ENCODE measurements at regions not wholly inside any gene's neighbourhood (a gene's known extent, or its start where the extent isn't known, plus 50 kb on each side); places are given as distances from the start of the nearest gene placed in this dataset.

DNA sequence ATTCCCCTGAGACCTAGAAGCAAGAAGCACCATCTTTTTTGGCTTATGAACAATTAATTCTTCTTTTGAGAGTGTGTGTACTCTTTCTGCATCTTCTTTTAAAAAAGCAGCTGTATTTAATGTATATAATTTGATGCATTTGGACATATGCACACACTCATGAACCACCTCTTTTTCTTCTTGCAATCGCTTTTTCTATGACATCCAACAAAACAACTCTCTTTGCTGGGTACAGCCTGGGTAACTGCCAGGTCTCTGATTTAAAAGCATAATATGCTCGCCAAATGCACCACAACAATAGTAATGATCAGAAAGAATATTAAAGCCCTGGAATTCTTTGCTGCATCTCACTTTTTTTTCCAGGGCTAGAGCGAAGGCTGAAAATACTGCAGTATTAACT is 97.3 kb downstream of the HAPSTR1 start:
- DNase-seq, result no peak

DNA sequence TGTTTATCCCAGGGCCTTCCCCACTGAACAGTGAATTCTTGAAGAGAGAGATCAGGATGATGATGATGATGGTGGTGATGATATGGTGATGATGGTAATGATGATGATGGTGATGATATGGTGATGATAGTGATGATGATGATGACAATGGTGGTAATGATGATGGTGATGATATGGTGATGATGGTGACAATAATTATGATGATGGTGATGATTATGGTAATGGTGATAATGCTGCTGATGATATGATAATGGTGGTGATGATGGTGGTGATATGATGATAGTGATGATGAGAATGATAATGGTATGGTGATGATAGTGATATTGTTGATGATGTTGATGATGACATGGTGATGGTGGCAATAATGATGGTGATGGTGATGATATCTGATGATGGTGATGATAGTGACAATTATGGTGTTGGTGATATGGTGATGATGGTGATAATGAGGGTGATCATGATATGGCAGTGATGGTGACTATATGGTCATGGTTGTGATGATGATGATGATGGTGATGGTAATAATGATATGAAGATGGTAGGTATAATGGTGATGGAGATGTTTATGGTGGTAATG is 99.9 kb downstream of the HAPSTR1 start:
- DNase-seq, result no peak

DNA sequence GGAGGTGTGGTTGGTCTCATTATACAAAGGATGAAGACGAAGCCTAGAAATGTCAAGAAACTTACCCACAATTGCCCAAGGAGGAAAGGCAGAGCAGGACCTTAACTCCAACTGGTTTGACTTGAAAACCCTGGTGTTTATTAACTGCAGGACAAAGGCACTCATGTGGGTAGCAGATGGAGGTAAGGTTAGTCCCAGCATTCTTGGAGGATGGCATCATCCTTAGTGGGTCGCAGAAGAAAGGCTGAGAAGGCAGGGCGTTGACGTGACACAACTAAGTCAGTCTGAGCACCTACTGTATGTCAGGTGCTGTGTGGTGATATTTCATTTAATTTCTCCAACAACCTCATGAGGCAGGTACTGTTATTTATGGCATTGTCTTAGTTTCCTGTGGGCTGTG is 101.3 kb downstream of the HAPSTR1 start:
- no peak for DNase-seq

GRCh38 chr16:9195287-9195686 is 103.8 kb downstream of the HAPSTR1 start:
- DNase-seq, result no peak

DNA sequence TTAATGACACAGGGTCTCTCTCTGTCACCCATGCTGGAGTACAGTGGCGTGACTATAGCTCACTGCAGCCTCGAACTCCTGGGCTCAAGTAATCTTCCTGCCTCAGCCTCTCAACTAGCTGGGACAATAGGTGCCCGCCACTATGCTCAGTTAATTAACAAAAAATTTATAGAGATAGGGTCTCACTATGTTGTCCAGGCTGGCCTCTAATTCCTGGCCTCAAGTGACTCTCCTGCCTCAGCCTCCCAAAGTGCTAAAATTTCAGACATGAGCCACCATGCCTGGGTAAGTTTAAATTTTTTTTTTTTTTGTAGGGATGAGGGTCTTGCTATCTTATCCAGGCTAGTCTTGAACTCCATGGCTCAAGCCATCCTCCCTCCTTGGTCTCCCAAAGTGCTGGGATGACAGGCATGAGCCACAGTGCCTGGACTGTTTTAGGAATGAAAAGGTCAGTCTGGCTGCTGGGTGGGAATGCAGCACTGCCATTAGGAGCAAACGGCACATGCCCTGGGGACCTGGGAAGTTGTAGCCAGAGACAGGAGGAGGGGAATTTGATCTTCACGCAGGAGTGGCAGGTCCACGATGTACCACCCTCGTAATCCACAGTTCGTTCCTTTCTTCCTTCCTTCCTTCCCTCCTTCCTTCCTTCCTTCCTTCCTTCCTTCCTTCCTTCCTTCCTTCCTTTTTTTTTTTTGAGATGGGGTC is 106.7 kb downstream of the HAPSTR1 start:
- no peak for DNase-seq

GRCh38 chr16:9199311-9199710 is 107.9 kb downstream of the HAPSTR1 start:
- DNase-seq, result no peak

- DNase-seq, result no peak
Observed at GRCh38 chr16:9199751-9200150, 108.3 kb downstream of the HAPSTR1 start.

GRCh38 chr16:9203956-9204355 is 112.5 kb downstream of the HAPSTR1 start:
- DNase-seq, result no peak

DNA sequence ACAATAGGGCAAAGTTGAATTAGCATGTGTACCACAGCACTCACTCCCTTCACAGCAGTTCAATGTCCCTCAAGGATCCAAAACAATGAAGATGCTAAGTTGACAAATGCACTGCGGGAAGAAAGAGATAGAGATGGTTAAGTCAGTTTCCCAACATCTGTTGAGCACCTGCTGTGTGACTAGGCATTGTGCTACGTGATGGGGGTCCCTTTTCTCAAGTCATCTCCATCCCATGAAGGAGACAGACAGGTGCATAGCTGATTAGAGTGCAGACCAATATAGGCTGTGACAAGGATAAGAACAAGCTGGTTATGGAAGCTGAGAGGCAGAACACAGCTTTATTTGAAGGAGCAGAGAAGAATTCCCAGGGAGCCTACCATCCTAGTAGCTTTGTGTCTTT is 114.2 kb downstream of the HAPSTR1 start:
- DNase-seq, result no peak

GRCh38 chr16:9206156-9206555 is 114.7 kb downstream of the HAPSTR1 start:
- no peak for DNase-seq

- no peak for DNase-seq
Observed at GRCh38 chr16:9212621-9213020, 121.2 kb downstream of the HAPSTR1 start.

GRCh38 chr16:9219813-9220212 is 128.4 kb downstream of the HAPSTR1 start:
- DNase-seq, result no peak

DNA sequence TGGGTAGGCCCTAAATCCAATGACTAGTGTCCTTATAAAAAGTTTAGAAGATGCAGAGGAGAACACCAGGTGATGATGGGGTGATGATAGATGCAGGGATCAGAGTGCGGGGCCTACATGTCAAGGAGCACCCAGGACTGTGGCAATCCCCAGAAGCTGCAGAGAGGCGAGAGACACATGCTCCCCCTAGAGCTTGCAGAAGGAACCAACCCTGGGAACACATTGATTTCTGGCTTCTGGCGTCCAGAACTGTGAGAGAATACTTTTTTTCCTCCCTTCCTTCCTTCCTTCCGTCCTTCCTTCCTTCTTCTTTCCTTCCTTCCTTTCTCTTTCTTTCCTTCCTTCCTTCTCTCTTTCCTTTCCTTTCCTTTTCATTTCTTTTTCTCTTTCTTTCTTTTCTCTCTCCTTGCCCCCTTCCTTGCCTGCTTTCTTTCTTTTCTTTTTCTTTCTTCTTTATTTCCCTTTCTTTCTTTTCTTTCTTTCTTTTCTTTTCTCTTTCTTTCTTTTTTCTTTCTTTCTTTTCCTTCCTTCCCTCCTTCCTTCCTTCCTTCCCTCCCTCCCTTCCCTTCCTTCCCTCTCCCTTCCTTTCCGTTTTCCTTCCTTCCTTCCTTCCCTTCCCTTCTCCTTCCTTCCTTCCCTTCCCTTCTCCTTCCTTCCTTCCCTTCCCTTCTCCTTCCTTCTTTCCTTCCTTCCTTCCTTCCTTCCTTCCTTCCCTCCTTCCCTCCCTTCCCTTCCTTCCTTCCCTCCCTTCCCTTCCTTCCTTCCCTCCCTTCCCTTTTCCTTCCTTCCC is 134.3 kb downstream of the HAPSTR1 start:
- DNase-seq, result no peak

- DNase-seq, result no peak
Observed at GRCh38 chr16:9226924-9227323, 135.5 kb downstream of the HAPSTR1 start.

DNA sequence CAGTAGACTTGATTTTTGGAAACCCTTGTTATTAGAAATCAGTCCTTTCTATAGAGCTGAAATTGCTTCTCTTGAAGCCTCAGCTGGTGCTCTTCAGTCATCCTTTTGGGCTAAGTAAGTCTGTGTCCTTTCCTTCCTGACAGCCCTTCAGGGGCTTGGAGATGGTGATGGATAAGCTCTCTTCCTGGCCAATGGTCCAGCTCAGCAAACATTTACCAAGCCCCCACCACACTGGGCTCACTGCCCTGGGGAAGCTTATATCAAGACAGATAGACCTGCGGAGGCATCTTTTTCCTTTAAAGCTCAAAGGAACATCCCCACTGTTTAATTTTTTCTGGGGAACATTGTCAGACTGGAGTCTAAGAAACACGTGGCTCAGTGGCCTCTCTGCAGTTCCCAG is 139.6 kb downstream of the HAPSTR1 start:
- no peak for DNase-seq

GRCh38 chr16:9232102-9232770 is 140.8 kb downstream of the HAPSTR1 start:
- no peak for DNase-seq

- DNase-seq, result no peak
Observed at GRCh38 chr16:9235867-9236266, 144.4 kb downstream of the HAPSTR1 start.

DNA sequence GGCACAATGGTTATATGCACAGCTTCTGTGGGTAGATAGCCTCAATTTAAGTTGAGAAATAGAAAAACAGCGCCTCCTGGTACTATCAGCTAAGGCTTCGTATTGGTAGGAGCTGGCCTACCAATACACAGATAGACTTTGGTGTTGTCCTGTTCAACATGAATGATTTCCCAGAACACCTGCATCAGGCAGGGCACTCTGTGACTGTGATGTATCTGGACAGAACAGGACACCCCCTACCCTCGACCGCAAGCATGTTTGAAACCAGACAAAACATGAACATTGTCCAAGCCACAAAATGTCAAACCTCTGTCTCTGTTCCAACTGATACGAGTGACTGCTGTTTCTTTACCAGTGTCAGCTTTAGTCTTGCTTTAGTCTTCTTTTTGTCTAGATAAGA is 144.9 kb downstream of the HAPSTR1 start:
- DNase-seq, result no peak

GRCh38 chr16:9238346-9238745 is 146.9 kb downstream of the HAPSTR1 start:
- no peak for DNase-seq

- DNase-seq, result no peak
Observed at GRCh38 chr16:9241177-9241576, 149.7 kb downstream of the HAPSTR1 start.

GRCh38 chr16:9248162-9248561 is 156.7 kb downstream of the HAPSTR1 start:
- no peak for DNase-seq

GRCh38 chr16:9249534-9249933 is 158.1 kb downstream of the HAPSTR1 start:
- no peak for DNase-seq

DNA sequence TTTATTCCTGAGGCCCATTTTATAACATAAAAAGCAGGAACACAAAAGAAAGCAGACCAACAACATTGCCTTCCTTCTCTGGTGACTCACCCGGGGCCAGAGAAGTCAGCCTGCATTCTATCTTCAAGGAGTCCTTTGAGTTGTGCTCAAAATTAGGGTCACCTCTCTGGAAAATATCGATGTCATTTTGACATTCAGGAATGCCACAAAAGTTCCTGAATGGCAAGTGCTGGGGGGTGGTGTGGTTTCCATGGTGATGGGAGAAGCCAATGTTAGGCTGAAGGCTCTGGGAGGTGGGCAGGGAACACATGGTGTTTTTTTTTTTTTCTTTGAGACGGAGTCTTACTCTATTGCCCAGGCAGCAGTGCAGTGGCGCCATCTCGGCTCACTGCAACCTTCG is 159.6 kb downstream of the HAPSTR1 start:
- DNase-seq, result no peak

- no peak for DNase-seq
Observed at GRCh38 chr16:9254863-9255262, 163.4 kb downstream of the HAPSTR1 start.

All from GF-D8 (cell line).